ENCODE measurements at regions not wholly inside any gene's neighbourhood (a gene's known extent, or its start where the extent isn't known, plus 50 kb on each side); places are given as distances from the start of the nearest gene placed in this dataset.

DNA sequence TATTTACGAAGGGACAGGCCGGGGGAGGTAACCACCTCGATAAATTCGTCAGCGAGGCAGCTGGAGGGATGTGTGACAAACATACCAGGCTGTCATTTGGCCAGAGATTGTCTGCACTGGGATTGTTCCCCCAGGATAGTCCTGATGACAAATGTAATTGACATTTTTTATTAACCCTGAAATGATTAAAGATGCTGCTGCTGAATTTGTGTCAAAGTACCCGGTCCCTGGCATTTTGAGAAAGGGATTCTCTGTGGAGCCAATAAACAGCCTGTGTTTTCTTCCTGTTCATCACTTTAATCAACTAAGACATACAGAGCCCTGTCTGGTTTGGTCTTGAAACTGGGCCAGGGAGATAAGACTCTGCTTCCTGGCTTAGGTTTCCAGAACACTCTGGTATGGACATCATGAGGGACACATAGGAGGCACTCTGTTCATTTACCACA lies 117.6 kb downstream of the SLC25A47 start:
- TF ChIP-seq, protein P1, sequence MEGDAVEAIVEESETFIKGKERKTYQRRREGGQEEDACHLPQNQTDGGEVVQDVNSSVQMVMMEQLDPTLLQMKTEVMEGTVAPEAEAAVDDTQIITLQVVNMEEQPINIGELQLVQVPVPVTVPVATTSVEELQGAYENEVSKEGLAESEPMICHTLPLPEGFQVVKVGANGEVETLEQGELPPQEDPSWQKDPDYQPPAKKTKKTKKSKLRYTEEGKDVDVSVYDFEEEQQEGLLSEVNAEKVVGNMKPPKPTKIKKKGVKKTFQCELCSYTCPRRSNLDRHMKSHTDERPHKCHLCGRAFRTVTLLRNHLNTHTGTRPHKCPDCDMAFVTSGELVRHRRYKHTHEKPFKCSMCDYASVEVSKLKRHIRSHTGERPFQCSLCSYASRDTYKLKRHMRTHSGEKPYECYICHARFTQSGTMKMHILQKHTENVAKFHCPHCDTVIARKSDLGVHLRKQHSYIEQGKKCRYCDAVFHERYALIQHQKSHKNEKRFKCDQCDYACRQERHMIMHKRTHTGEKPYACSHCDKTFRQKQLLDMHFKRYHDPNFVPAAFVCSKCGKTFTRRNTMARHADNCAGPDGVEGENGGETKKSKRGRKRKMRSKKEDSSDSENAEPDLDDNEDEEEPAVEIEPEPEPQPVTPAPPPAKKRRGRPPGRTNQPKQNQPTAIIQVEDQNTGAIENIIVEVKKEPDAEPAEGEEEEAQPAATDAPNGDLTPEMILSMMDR (IDR thresholded peaks at IDR 0.05; ENCODE audit: control insufficient read depth, insufficient read depth, low read depth, low read length, missing control alignments): no peak
- no peak overlapping the region for H3K4me3 ChIP-seq (ENCODE audit: control insufficient read depth, low read depth, low read length)
- no peak for DNase-seq (ENCODE audit: low read depth)

DNA sequence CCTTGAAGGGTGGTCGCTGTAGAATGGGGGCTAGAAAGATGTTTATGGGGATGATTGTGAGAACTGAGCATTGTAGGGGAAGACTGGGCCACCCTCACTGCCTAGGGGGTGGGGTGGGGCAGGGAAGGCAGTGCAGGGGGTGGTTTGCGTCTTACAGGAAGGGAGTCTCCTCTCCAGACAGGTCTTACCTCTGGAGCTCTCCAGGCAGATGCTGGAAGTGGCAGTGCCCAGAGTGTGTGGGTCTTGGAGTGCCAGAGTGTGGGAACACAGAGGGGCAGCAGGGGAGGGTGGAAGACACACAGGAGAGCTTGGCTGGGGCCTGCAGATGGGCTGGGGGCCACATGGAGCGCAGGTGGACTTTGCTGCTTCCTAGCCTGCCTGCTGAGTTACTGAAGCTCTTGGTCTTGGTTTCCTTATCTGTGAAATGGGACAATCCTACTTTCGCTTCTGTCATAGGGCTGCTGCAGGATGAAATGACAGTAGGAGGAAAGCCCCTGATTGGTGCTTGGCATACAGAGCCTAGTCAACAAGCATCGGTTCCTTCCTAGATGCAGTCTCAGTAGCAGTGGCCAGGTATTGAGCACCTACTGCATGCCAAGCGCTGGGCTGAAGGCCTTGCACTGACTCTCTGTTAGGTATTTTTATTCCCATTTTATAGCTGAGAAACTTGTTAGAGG lies 118.3 kb downstream of the SLC25A47 start:
- TF ChIP-seq, protein P1 (IDR thresholded peaks at IDR 0.05; ENCODE audit: control insufficient read depth, insufficient read depth, low read depth, low read length, missing control alignments): no peak
- no peak for DNase-seq (ENCODE audit: low read depth)
- H3K4me3 ChIP-seq (ENCODE audit: control insufficient read depth, low read depth, low read length): no peak overlapping the region

DNA sequence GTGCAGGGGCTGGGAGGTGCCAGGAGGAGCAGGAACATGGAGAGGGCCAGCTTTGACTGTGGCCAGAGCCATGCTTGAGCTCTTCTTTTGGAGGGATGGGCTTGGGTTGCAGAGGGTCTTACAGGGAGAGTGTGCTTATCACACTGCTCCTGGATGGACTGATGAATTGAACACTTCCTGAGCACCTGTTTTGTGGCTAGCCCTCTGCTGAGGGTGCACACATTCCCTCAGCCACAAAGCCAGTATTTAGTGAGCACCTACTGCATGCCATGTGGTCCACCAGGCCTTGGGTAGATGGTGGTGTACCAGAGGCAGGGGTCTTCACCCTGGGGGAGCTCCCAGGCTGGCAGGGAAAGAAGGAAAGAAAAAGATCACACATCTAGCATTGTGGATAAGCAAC lies 118.9 kb downstream of the SLC25A47 start:
- no peak overlapping the region for H3K4me3 ChIP-seq (ENCODE audit: control insufficient read depth, low read depth, low read length)
- TF ChIP-seq, protein P1 (IDR thresholded peaks at IDR 0.05; ENCODE audit: control insufficient read depth, insufficient read depth, low read depth, low read length, missing control alignments): no peak

DNA sequence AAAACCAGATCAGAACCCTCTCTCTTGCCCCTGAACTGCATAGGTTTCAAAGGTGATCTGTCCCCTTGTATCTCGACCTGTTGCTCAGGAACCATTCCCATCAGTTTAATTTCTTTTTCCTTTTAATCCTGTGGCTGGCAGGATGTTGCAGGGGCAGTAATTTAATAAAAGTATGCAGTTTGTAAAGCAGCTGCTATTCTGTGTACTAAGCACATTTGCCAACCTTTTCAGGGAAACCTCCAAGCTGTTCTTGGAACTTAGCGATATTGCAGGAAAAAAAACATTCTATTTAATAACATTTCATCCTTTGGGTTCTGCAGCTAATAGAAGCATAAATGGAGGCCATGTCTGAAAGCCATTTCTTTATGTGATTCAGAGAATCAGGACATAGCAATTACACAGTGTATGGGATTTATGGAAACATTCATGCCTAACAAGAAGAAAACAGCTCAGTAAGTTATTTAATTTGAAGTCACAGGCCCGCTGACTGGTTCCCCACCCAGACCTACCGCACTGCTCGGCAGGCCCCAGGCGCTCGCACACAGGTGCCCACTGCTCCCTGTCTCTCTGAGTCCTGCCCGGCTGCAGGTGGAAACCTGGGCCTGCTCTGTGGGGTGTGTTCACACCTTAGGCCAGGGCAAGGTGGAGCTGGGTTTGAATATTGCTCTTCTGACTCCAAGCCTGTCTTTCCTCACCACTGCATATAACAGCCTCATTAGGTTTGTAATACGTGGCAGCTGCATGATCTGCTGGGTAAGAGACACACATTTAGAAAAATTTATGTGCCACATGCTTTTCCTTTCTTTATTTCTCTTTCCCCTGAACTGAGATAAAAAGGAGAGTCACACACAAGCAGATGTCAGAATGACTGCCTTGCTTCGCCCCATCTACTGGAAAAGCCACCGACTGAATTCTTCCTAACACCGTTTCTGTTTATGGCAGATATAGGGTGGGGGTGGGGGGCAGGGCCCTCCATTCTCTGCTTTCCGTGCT lies 119.7 kb downstream of the SLC25A47 start:
- DNase-seq (ENCODE audit: low read depth): no peak
- H3K4me3 ChIP-seq (ENCODE audit: control insufficient read depth, low read depth, low read length): no peak overlapping the region
- TF ChIP-seq, protein P1 (IDR thresholded peaks at IDR 0.05; ENCODE audit: control insufficient read depth, insufficient read depth, low read depth, low read length, missing control alignments): no peak

More for the DNA sequence above, 118.9 kb downstream of the SLC25A47 start:
- DNase-seq (ENCODE audit: low read depth): no peak

DNA sequence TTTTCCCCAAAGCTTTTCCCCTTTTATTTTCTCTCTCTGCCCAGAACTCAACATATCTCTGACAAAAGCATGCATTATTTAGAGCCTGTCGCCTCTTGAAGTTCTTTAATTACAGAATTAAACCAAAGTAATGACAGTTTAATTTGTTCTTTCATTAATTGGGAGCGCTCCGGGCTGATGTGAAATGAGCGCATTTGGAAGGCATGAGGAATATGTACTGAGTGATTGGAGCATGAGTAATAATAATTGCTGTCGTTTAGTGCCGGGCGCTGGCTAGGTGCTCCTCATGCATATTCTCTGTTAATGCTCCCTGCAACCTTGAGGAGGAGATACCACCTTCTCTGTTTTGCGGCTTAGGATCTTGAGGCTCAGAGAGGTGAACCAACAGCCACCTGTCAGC lies 120.5 kb downstream of the SLC25A47 start:
- no peak overlapping the region for H3K4me3 ChIP-seq (ENCODE audit: control insufficient read depth, low read depth, low read length)
- TF ChIP-seq, protein P1 (IDR thresholded peaks at IDR 0.05; ENCODE audit: control insufficient read depth, insufficient read depth, low read depth, low read length, missing control alignments): no peak
- DNase-seq (ENCODE audit: low read depth): no peak

DNA sequence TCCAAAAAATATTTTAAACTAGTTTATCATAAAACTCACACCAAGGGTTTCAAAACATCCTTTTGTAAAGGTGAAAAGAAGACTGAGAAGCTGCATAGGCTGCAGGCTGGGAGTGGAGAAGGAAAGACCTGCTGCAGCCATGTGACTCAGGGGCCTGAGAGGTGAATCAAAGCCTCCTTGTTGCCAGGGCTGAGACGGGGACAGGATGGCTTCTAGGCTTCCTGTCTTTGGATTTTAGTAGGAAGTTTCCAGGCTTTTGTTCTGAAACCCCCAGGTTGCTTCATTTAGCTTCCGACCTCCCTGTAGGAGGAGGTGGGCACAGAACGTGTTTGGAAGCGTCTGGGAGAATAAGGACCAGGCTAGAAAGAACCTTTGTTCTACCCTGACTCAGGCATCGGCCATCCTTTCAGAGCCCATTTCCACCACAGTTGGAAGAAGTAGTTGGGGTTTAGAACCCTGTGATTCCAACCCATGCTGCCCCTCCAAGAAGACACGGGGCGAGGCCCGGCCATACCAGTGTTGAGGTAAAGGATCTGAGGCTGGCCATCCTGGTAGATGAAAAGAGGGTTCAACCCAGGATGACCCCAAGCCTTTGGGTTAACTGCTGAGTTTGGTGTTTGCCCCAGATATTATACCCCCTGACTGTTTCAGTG lies 122.4 kb downstream of the SLC25A47 start:
- no peak for DNase-seq (ENCODE audit: low read depth)
- H3K4me3 ChIP-seq (ENCODE audit: control insufficient read depth, low read depth, low read length): no peak overlapping the region
- TF ChIP-seq, protein P1 (IDR thresholded peaks at IDR 0.05; ENCODE audit: control insufficient read depth, insufficient read depth, low read depth, low read length, missing control alignments): no peak

All from AG09309 (cell line).